DMS79 (cell line): ENCODE measurements at regions not wholly inside any gene's neighbourhood (a gene's known extent, or its start where the extent isn't known, plus 50 kb on each side); places are given as distances from the start of the nearest gene placed in this dataset.
"Not testable (repeated sequence)": the region's sequence is repeated elsewhere in the genome, so short reads cannot be mapped to it uniquely, and the experiment has no call there.

Experiments
- DNase-seq: peaks from one replicate; lab custom pipeline; 2025; lab: John Stamatoyannopoulos, UW

GRCh38 chr12:72162875-72163274 lies 109.3 kb upstream of the TRHDE start:
- no peak for DNase-seq

- no peak for DNase-seq
These were observed 103.3 kb upstream of the TRHDE start for GRCh38 chr12:72168851-72169250.

- DNase-seq: no peak
These were observed 98.2 kb upstream of the TRHDE start for GRCh38 chr12:72173974-72174373.

- no peak for DNase-seq
These were observed 93.9 kb upstream of the TRHDE start for GRCh38 chr12:72178244-72178643.

- DNase-seq: no peak
These were observed 93.3 kb upstream of the TRHDE start for GRCh38 chr12:72178871-72179270.

- DNase-seq: no peak
These were observed 92.3 kb upstream of the TRHDE start for GRCh38 chr12:72179841-72180240.

- not testable (repeated sequence) for DNase-seq
These were observed 87.1 kb upstream of the TRHDE start for GRCh38 chr12:72184971-72185533.

GRCh38 chr12:72189266-72189665 lies 82.9 kb upstream of the TRHDE start:
- DNase-seq: no peak

GRCh38 chr12:72191761-72192160 lies 80.4 kb upstream of the TRHDE start:
- DNase-seq: no peak

GRCh38 chr12:72197790-72198189 lies 74.4 kb upstream of the TRHDE start:
- no peak for DNase-seq

GRCh38 chr12:72201457-72201856 lies 70.7 kb upstream of the TRHDE start:
- DNase-seq: no peak

- no peak for DNase-seq
These were observed 68.3 kb upstream of the TRHDE start for GRCh38 chr12:72203764-72204335.

- DNase-seq: no peak
These were observed 65.1 kb upstream of the TRHDE start for GRCh38 chr12:72207079-72207478.

- DNase-seq: no peak
These were observed 64.4 kb upstream of the TRHDE start for GRCh38 chr12:72207486-72208409.

GRCh38 chr12:72209086-72209485 lies 63.1 kb upstream of the TRHDE start:
- no peak for DNase-seq

- DNase-seq: no peak
These were observed 58.0 kb upstream of the TRHDE start for GRCh38 chr12:72214163-72214562.

GRCh38 chr12:72215287-72215686 lies 56.9 kb upstream of the TRHDE start:
- not testable (repeated sequence) for DNase-seq

- DNase-seq: no peak
These were observed 52.2 kb upstream of the TRHDE start for GRCh38 chr12:72219937-72220336.
